ENCODE measurements at regions not wholly inside any gene's neighbourhood (a gene's known extent, or its start where the extent isn't known, plus 50 kb on each side); places are given as distances from the start of the nearest gene placed in this dataset.
"Not testable (repeated sequence)": the region's sequence is repeated elsewhere in the genome, so short reads cannot be mapped to it uniquely, and the experiment has no call there.

DNA sequence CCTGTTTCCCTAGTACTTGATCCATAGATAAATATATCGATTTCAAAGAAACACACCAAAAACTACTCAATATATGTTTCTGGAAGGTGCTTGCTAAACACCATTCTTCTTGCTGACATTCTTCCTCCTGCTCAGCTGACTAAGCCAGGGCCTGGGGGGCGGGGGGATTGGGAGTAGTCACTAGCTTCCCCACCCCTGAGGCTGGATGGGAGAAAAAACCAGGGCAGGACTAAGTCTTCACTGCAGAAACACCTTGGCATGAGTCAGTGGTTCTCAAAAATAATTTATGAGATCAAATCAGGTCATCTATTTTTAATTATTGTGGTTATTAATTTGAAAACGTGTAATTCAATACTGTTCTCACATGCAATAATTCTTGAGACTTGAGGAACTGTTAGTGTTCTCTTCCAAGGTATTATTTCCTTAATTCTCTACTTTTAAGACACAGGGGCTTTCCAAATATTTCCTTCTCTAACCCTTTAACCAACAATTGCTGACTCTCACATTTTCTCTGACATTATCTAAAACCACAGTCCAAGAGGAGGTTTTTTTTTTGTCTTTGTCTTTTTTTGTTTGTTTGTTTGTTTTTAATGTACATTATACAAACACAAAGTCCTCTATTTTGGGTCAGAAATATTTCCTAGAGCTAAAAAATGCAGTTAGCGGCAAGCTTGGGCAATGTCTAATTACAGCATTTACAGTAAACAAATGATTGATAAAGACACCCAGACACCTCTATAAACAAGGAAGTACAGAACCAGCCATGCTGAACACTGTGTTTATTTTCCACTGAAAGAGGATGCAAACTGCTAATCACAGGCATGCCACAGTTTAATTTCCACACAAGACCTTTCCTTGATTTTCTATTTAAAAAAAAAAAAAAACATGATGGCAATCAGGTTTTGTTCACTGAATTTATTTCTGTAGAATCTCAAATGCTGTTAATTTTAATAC is 120.3 kb upstream of the USP9X start:
- Mint-ChIP-seq H3K4me3 (no peak overlapping the region), H3K27ac (no peak overlapping the region), H3K4me1 (ENCODE audit: low read depth) (peaks cover 5% of the 10 kb centered on the region), H3K36me3 (ENCODE audit: low read depth) (no peaks in the 10 kb centered on the region), H3K27me3 (ENCODE audit: low read depth) (no peaks in the 10 kb centered on the region), H3K9me3 (peaks cover 4% of the 10 kb centered on the region)
- intact Hi-C loops (cut with micrococcal nuclease), result no loop called here
- no peak for DNase-seq
- CTCF ChIA-PET, result interaction anchor here (0.7 kb wide), 1 partner anchor 70 kb away, joined by 4 read pairs; no protein-coding TSS in a partner anchor

DNA sequence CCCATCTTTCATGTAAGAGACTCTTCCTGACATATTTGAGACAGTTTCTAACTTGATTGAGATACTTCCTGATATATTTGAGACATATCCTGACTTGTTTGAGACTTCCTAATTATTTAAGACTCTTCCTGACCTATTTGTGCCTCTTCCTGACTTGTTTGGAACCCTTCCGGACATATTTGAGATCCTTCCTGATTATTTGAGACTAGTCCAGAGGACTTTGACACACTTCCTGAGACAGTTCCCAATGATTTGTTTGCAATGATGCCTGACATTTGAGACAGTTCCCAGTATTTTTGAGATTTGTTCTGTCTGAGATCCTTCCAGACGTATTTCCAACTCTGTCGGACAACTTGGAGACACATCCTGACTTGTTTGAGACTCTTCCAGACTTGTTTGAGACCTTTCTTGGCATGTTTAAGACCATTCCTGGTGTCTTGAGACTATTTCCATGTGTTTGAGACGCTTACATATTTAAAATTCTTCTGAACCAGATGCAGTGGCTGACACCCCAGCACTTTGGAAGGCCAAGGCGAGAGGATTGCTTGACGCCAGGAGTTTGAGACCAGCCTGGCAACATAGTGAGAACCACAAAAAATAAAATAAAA is 118.9 kb upstream of the USP9X start:
- Mint-ChIP-seq H3K4me1 (ENCODE audit: low read depth) (peaks cover 3% of the 10 kb centered on the region), H3K4me3 (no peak overlapping the region), H3K27ac (no peak overlapping the region), H3K36me3 (ENCODE audit: low read depth) (peaks cover 1% of the 10 kb centered on the region), H3K27me3 (ENCODE audit: low read depth) (no peaks in the 10 kb centered on the region), H3K9me3 (peaks cover 4% of the 10 kb centered on the region)
- intact Hi-C loops (cut with micrococcal nuclease), result no loop called here
- CTCF ChIA-PET, result no interaction called here
- DNase-seq, result no peak

DNA sequence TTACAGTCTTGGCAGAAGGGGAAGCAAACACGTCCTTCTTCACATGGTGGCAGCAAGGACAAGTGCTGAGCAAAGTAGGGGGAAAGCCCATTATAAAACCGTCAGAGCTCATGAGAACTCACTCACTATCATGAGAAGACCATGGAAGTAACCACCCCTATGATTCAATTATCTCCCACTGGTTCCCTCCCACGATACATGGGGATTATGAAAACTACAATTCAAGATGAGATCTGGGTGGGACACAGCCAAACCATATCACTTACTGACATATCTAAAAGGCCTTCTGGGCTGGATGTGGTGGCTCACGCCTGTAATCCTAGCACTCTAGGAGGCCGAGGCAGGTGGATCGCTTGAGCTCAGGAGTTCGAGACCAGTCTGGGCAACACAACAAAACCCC is 117.1 kb upstream of the USP9X start:
- Mint-ChIP-seq H3K9me3 (peaks cover 4% of the 10 kb centered on the region), H3K36me3 (ENCODE audit: low read depth) (peaks cover 1% of the 10 kb centered on the region), H3K27ac (no peak overlapping the region), H3K4me1 (ENCODE audit: low read depth) (peaks cover 5% of the 10 kb centered on the region), H3K27me3 (ENCODE audit: low read depth) (no peaks in the 10 kb centered on the region), H3K4me3 (no peak overlapping the region)
- no peak for DNase-seq
- intact Hi-C loops (cut with micrococcal nuclease), result no loop called here
- CTCF ChIA-PET, result no interaction called here

DNA sequence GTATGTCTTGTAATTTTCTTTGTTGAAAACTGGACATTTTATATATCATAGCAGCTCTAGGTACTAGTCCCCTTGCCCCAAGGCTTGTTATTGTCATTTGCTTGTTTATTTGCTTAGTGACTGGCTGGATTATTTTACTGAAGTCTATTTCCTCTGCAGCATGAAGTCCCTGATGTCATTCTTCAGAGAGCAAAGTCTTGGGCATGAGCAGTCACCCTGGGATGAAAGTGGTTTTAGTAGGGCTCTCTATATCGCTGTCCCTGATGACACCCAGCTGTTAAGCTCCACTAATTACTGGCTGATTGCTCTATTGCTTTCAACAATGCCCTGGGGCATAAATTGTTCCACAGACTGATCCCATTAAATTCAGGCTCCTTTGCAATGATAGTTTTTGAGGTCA is 113.5 kb upstream of the USP9X start:
- peaks cover 1% of the 10 kb centered on the region for H3K36me3 Mint-ChIP-seq (ENCODE audit: low read depth)
- H3K9me3 Mint-ChIP-seq, result no peaks in the 10 kb centered on the region
- no peak overlapping the region for H3K27ac Mint-ChIP-seq

DNA sequence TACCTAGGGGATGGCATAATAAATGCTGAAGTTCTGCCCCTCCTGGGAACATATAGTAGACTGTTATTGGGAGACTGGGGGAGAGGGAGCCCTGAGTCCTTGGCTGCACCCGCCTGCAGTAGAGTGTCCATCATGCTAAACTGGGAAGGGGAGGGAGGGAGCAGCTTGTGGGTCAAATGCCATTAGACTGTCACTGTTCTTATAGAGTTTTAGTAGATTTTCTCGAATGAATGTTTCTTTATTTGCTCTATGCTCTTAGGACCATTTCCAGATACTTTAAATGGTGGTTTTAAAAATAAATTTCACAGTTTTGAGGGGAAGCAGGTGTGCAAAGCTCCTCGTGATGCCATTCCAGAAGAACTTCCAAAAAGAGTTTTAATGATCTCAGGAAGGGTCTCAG is 111.6 kb upstream of the USP9X start:
- no peaks in the 10 kb centered on the region for H3K27me3 Mint-ChIP-seq (ENCODE audit: low read depth)

More for the DNA sequence above, 113.5 kb upstream of the USP9X start:
- H3K27me3 Mint-ChIP-seq (ENCODE audit: low read depth), result no peaks in the 10 kb centered on the region
- CTCF ChIA-PET, result interaction anchor here (1.3 kb wide), 1 partner anchor 19 kb away, joined by 3 read pairs; no protein-coding TSS in a partner anchor
- intact Hi-C loops (cut with micrococcal nuclease), result no loop called here
- no peak for DNase-seq
- H3K4me3 Mint-ChIP-seq, result no peak overlapping the region
- H3K4me1 Mint-ChIP-seq (ENCODE audit: low read depth), result peaks cover 10% of the 10 kb centered on the region

DNA sequence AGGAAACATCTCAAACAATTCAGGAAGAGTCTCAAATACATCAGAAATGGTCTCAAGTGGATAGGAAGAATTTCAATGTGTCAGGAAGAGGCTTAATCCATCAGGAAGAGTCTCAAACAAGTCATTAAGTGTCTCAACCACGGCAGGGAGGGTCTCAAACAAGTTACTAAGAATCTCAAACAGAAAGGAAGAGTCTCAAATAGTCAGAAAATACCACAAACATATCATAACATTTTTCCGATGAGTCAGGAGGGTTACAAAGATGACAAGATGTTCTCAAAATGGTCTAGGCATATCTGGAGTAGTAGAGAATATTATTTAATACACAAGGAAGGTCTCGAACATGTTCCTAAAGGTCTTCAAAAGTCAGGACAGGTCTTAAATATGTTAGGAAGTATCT is 109.3 kb upstream of the USP9X start:
- Mint-ChIP-seq H3K27ac (no peak overlapping the region), H3K4me1 (ENCODE audit: low read depth) (peaks cover 10% of the 10 kb centered on the region), H3K4me3 (no peak overlapping the region), H3K27me3 (ENCODE audit: low read depth) (no peaks in the 10 kb centered on the region), H3K9me3 (peaks cover 4% of the 10 kb centered on the region), H3K36me3 (ENCODE audit: low read depth) (peaks cover 1% of the 10 kb centered on the region)
- intact Hi-C loops (cut with micrococcal nuclease), result no loop called here
- CTCF ChIA-PET, result no interaction called here
- DNase-seq, result no peak

More for the DNA sequence above, 111.6 kb upstream of the USP9X start:
- Mint-ChIP-seq H3K9me3 (peaks cover 4% of the 10 kb centered on the region), H3K4me1 (ENCODE audit: low read depth) (peaks cover 10% of the 10 kb centered on the region), H3K4me3 (no peak overlapping the region), H3K27ac (no peak overlapping the region), H3K36me3 (ENCODE audit: low read depth) (peaks cover 1% of the 10 kb centered on the region)
- intact Hi-C loops (cut with micrococcal nuclease), result no loop called here
- DNase-seq, result no peak
- CTCF ChIA-PET, result interaction anchor here (0.7 kb wide), 1 partner anchor 35 kb away, joined by 3 read pairs; no protein-coding TSS in a partner anchor

DNA sequence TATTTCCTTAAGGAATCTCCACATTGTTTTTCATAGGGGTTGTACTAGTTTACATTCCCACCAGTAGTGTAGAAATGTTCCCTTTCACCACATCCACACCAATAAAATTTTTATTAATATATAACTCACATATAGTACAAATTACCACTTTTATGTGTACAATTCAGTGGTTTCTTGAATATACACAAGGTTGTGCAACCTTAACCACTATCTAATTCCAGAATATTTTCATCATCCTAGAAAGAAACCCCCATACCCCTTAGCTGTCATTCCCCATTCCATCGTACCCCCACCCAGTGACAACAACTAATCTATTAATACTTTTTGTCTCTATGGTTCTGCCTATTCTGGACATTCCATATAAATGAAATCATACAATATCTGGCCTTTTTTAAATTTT is 108.3 kb upstream of the USP9X start:
- intact Hi-C loops (cut with micrococcal nuclease), result no loop called here
- H3K36me3 Mint-ChIP-seq (ENCODE audit: low read depth), result no peaks in the 10 kb centered on the region
- H3K9me3 Mint-ChIP-seq, result peaks cover 4% of the 10 kb centered on the region
- CTCF ChIA-PET, result no interaction called here
- H3K4me1 Mint-ChIP-seq (ENCODE audit: low read depth), result peaks cover 5% of the 10 kb centered on the region
- no peak overlapping the region for H3K4me3 Mint-ChIP-seq
- no peak overlapping the region for H3K27ac Mint-ChIP-seq
- H3K27me3 Mint-ChIP-seq (ENCODE audit: low read depth), result no peaks in the 10 kb centered on the region
- DNase-seq, result no peak

DNA sequence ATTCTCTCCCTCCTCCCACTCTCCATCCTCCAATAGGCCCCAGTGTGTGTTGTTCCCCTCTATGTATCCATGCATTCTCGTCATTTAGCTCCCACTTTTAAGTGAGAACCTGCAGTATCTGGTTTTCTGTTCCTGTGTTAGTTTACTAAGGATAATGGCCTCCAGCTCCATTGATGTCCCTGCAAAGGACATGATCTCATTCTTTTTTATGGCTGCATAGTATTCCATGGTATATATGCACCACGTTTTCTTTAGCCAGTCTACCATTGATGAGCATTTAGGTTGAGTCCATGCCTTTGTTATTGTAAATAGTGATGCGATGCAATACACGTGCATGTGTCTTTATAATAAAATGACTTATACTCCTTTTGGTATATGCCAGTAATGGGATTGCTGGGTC is 100.3 kb upstream of the USP9X start:
- CTCF ChIA-PET, result no interaction called here

DNA sequence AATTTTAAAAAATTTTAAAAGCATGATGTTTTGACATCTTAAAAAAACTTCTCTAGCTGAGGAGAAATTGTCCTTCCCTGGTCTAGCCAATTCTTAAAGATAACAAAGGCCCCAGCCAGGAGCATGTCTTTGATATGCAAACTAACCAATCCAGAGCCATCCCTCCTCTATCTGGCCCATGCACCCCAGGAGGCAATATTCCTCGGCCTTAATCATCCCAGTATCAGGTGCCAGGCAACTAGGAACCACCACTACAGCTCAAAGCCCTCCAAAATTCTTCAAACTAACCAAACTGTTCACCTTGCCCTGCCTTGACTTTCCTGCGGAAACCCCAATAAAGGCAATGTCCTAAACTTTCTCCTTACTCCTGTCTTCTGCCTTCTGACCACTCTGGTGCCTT is 97.8 kb upstream of the USP9X start:
- intact Hi-C loops (cut with micrococcal nuclease), result no loop called here
- Mint-ChIP-seq H3K36me3 (ENCODE audit: low read depth) (no peaks in the 10 kb centered on the region), H3K27ac (no peak overlapping the region), H3K4me3 (no peak overlapping the region), H3K9me3 (peaks cover 8% of the 10 kb centered on the region), H3K4me1 (ENCODE audit: low read depth) (no peaks in the 10 kb centered on the region), H3K27me3 (ENCODE audit: low read depth) (no peaks in the 10 kb centered on the region)
- DNase-seq, result no peak
- CTCF ChIA-PET, result interaction anchor here (0.6 kb wide), 1 partner anchor 113 kb away, joined by 4 read pairs; no protein-coding TSS in a partner anchor

More for the DNA sequence above, 100.3 kb upstream of the USP9X start:
- intact Hi-C loops (cut with micrococcal nuclease), result no loop called here
- Mint-ChIP-seq H3K4me3 (no peak overlapping the region), H3K27me3 (ENCODE audit: low read depth) (no peaks in the 10 kb centered on the region), H3K36me3 (ENCODE audit: low read depth) (no peaks in the 10 kb centered on the region), H3K27ac (no peak overlapping the region), H3K9me3 (peaks cover 8% of the 10 kb centered on the region), H3K4me1 (ENCODE audit: low read depth) (no peaks in the 10 kb centered on the region)
- DNase-seq, result no peak

DNA sequence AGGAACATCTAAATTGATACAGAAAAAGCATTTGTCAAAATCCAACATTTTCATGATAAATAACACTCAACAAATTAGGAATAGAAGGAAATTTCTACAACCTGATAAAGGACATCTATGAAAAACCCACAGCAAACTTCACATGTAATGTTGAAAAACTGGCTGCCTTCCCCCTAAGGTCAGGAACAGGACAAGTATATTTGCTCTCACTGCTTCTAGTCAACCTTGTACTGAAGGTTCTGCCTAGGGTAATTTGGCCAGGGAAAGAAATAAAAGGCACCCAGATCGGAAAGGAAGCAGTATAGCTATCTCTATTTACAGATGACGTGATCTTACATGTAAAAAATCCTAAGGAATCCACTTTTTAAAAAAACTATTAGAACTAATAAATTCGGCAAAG is 97.1 kb upstream of the USP9X start:
- intact Hi-C loops (cut with micrococcal nuclease), result no loop called here
- no peak for DNase-seq
- no peaks in the 10 kb centered on the region for H3K27me3 Mint-ChIP-seq (ENCODE audit: low read depth)
- CTCF ChIA-PET, result no interaction called here
- H3K27ac Mint-ChIP-seq, result no peak overlapping the region
- H3K9me3 Mint-ChIP-seq, result peaks cover 8% of the 10 kb centered on the region
- no peaks in the 10 kb centered on the region for H3K4me1 Mint-ChIP-seq (ENCODE audit: low read depth)
- no peaks in the 10 kb centered on the region for H3K36me3 Mint-ChIP-seq (ENCODE audit: low read depth)
- no peak overlapping the region for H3K4me3 Mint-ChIP-seq

DNA sequence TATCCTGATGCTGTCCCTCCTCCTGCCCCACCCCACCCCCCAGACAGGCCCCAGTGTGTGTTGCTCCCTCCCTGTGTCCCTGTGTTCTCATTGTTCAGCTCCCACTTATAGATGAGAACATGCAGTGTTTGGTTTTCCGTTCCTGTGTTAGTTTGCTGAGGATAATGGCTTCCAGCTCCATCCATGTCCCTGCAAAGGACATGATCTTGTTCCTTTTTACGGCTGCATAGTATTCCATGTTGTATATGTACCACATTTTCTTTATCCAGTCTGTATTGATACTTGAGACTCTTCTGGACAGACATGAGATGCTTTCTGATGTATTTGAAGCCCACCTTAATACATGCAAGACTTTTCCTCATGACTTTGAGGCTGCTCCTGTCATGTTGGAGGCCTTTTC is 91.8 kb upstream of the USP9X start:
- CTCF ChIA-PET; DNase-seq; H3K27ac Mint-ChIP-seq; H3K9me3 Mint-ChIP-seq; H3K27me3 Mint-ChIP-seq (ENCODE audit: low read depth); H3K4me3 Mint-ChIP-seq; H3K4me1 Mint-ChIP-seq (ENCODE audit: low read depth); H3K36me3 Mint-ChIP-seq (ENCODE audit: low read depth); intact Hi-C loops (cut with micrococcal nuclease): not testable (repeated sequence)

DNA sequence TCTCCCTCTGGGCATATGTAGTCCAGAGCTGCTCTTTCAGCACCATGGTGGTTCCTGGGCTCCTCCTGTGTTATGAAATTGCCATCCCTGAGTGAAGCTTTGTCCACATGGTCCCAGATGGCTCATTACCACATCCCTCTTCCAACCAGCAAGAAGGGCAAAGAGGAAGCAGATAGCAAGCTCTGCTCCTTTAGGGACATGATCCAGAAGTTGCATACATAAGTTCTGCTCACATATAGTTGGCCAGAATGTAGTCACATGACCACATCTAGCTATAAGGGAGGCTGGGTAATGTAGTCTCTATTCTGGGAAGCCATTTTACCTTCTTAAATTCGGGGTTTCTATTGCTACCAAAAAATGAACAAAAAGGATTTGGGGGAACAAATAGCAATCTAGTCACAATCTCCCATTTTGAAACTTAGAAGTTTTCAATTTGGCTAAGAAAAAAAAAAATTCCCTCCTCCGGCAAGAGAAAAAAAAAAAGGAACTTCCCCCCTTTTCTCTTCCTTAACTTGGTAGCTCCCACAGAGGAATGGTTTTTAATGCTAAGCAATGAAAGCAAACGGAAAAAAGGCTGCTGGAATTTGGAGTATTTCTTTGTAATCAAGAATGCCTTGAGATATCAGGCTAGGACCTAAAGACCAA is 88.2 kb upstream of the USP9X start:
- no peak for DNase-seq
- CTCF ChIA-PET, result interaction anchor here (1.2 kb wide), 1 partner anchor 121 kb away, joined by 3 read pairs; no protein-coding TSS in a partner anchor
- Mint-ChIP-seq H3K9me3 (no peaks in the 10 kb centered on the region), H3K4me1 (ENCODE audit: low read depth) (no peaks in the 10 kb centered on the region), H3K27me3 (ENCODE audit: low read depth) (no peaks in the 10 kb centered on the region), H3K27ac (no peak overlapping the region), H3K36me3 (ENCODE audit: low read depth) (no peaks in the 10 kb centered on the region), H3K4me3 (no peak overlapping the region)
- intact Hi-C loops (cut with micrococcal nuclease), result no loop called here

All from activated naive CD4-positive, alpha-beta T cell treated with anti-CD3 and anti-CD28 coated beads for 36 hours (primary cell).